HEK293 (cell line): ENCODE measurements at regions not wholly inside any gene's neighbourhood (a gene's known extent, or its start where the extent isn't known, plus 50 kb on each side); places are given as distances from the start of the nearest gene placed in this dataset.

Source experiments
- CTCF ChIA-PET: fragments of 350-600 bp; formaldehyde crosslinking; extraction: SDS; loops from one replicate; lab custom pipeline; 2021; ENCODE audit warnings: antibody characterized with exemption; lab: Yijun Ruan, JAX
- POLR2A ChIA-PET: fragments of 300-600 bp; formaldehyde crosslinking; extraction: SDS; loops from one replicate; lab custom pipeline; 2020; ENCODE audit warnings: antibody characterized with exemption, inconsistent platforms; lab: Yijun Ruan, JAX
- H3K27ac ChIP-seq: fragments of 200-500 bp; sonication (Bioruptor generic); 2 replicates; pipeline ENCODE4 v1.5.1; 2014; ENCODE audit warnings: low read depth, low read length, control low read depth, inconsistent platforms; ENCODE audit errors: extremely low read depth
- H3K36me3 ChIP-seq, 2 experiments: fragments of 200-500 bp in 1 of 2; sonication (Bioruptor generic) in 1 of 2; 1 replicate in 1 of 2; 2 replicates in 1 of 2; pipeline ENCODE4 v1.5.1; 2014 to 2017; ENCODE audit warnings: inconsistent platforms in 2 of 2, low read length in 2 of 2; ENCODE audit not compliant: control insufficient read depth in 2 of 2, insufficient read depth in 1 of 2
- H3K4me1 ChIP-seq: fragments of 200-500 bp; sonication (Bioruptor generic); 2 replicates; pipeline ENCODE4 v1.5.1; 2014; ENCODE audit warnings: mild to moderate bottlenecking, low read length, inconsistent platforms; ENCODE audit not compliant: control insufficient read depth, insufficient read depth
- H3K4me3 ChIP-seq: 2 replicates; pipeline ENCODE4 v1.5.1; 2011; ENCODE audit warnings: low read depth, mild to moderate bottlenecking, control low read depth, low read length, moderate library complexity
- H3K9me3 ChIP-seq: fragments of 200-500 bp; sonication (Bioruptor generic); 2 replicates; pipeline ENCODE4 v1.5.1; 2014; ENCODE audit warnings: low read depth, low read length, inconsistent platforms; ENCODE audit not compliant: control insufficient read depth, insufficient read depth
- KLF1 ChIP-seq: fragments of 450-650 bp; formaldehyde crosslinking; IDR thresholded peaks from 2 replicates; pipeline ENCODE4 v1.5.1; 2016; ENCODE audit warnings: missing biosample characterization, missing genetic modification characterization
- MYNN ChIP-seq: fragments of 450-650 bp; formaldehyde crosslinking; IDR thresholded peaks from 2 replicates; pipeline ENCODE4 v1.5.1; 2016; ENCODE audit warnings: missing biosample characterization, missing genetic modification characterization, borderline replicate concordance
- OSR2 ChIP-seq: fragments of 450-650 bp; formaldehyde crosslinking; IDR thresholded peaks from 2 replicates; pipeline ENCODE4 v1.5.1; 2016; ENCODE audit warnings: missing biosample characterization, missing genetic modification characterization
- REPIN1 ChIP-seq: fragments of 450-650 bp; formaldehyde crosslinking; IDR thresholded peaks from 2 replicates; pipeline ENCODE4 v1.5.1; 2017; ENCODE audit warnings: missing biosample characterization, missing genetic modification characterization, low read depth
- SALL2 ChIP-seq: fragments of 450-650 bp; formaldehyde crosslinking; IDR thresholded peaks from 2 replicates; pipeline ENCODE4 v1.5.0; 2017; ENCODE audit warnings: missing biosample characterization, mild to moderate bottlenecking, missing genetic modification characterization, borderline replicate concordance
- SP7 ChIP-seq: fragments of 450-650 bp; formaldehyde crosslinking; IDR thresholded peaks from 2 replicates; pipeline ENCODE4 v1.5.1; 2016; ENCODE audit warnings: missing biosample characterization, missing genetic modification characterization
- ZNF10 ChIP-seq: fragments of 450-650 bp; formaldehyde crosslinking; IDR thresholded peaks from 2 replicates; pipeline ENCODE4 v1.5.1; 2017; ENCODE audit warnings: missing biosample characterization, missing genetic modification characterization
- ZNF112 ChIP-seq: fragments of 450-650 bp; formaldehyde crosslinking; IDR thresholded peaks from 2 replicates; pipeline ENCODE4 v1.5.0; 2017; ENCODE audit warnings: missing biosample characterization, missing genetic modification characterization
- ZNF138 ChIP-seq: fragments of 450-650 bp; formaldehyde crosslinking; IDR thresholded peaks from 2 replicates; pipeline ENCODE4 v1.5.1; 2016; ENCODE audit warnings: missing biosample characterization, missing genetic modification characterization, borderline replicate concordance
- ZNF202 ChIP-seq: fragments of 450-650 bp; formaldehyde crosslinking; IDR thresholded peaks from 2 replicates; pipeline ENCODE4 v1.5.1; 2016; ENCODE audit warnings: missing biosample characterization, missing genetic modification characterization, borderline replicate concordance
- ZNF223 ChIP-seq: fragments of 450-650 bp; formaldehyde crosslinking; IDR thresholded peaks from 2 replicates; pipeline ENCODE4 v1.5.1; 2016; ENCODE audit warnings: missing biosample characterization, missing genetic modification characterization
- ZNF239 ChIP-seq: fragments of 450-650 bp; formaldehyde crosslinking; IDR thresholded peaks from 2 replicates; pipeline ENCODE4 v1.5.1; 2016; ENCODE audit warnings: missing biosample characterization, missing genetic modification characterization
- ZNF266 ChIP-seq: fragments of 450-650 bp; formaldehyde crosslinking; IDR thresholded peaks from 2 replicates; pipeline ENCODE4 v1.5.1; 2016; ENCODE audit warnings: missing biosample characterization, missing genetic modification characterization, low read depth
- ZNF394 ChIP-seq: fragments of 450-650 bp; formaldehyde crosslinking; IDR thresholded peaks from 2 replicates; pipeline ENCODE4 v1.5.1; 2016; ENCODE audit warnings: missing biosample characterization, missing genetic modification characterization, mild to moderate bottlenecking, moderate library complexity, borderline replicate concordance
- ZNF510 ChIP-seq: fragments of 450-650 bp; formaldehyde crosslinking; IDR thresholded peaks from 2 replicates; pipeline ENCODE4 v1.5.1; 2018; ENCODE audit warnings: mild to moderate bottlenecking, missing genetic modification characterization, missing biosample characterization; ENCODE audit not compliant: insufficient replicate concordance
- ZNF548 ChIP-seq: fragments of 450-650 bp; formaldehyde crosslinking; IDR thresholded peaks from 2 replicates; pipeline ENCODE4 v1.5.1; 2016; ENCODE audit warnings: missing biosample characterization, missing genetic modification characterization
- ZNF670 ChIP-seq: fragments of 450-650 bp; formaldehyde crosslinking; IDR thresholded peaks from 2 replicates; pipeline ENCODE4 v1.5.1; 2016; ENCODE audit warnings: missing biosample characterization, missing genetic modification characterization, low read depth
- ZNF701 ChIP-seq: fragments of 450-650 bp; formaldehyde crosslinking; IDR thresholded peaks from 2 replicates; pipeline ENCODE4 v1.5.1; 2016; ENCODE audit warnings: missing biosample characterization, missing genetic modification characterization
- ZNF837 ChIP-seq: fragments of 450-650 bp; formaldehyde crosslinking; IDR thresholded peaks from 2 replicates; pipeline ENCODE4 v1.5.1; 2016; ENCODE audit warnings: missing biosample characterization, missing genetic modification characterization
- TF ChIP-seq, protein P1 (sequence below): fragments of 450-650 bp; formaldehyde crosslinking; IDR thresholded peaks from 2 replicates; pipeline ENCODE4 v1.5.1; 2017; ENCODE audit warnings: missing biosample characterization, missing genetic modification characterization
- TF ChIP-seq, protein P2 (sequence below): fragments of 450-650 bp; formaldehyde crosslinking; IDR thresholded peaks from 2 replicates; pipeline ENCODE4 v1.5.1; 2017; ENCODE audit warnings: missing biosample characterization, missing genetic modification characterization
- TF ChIP-seq, protein P3 (sequence below): fragments of 450-650 bp; IDR thresholded peaks from 2 replicates; pipeline ENCODE4 v1.5.1; 2018; ENCODE audit warnings: missing biosample characterization, mild to moderate bottlenecking, missing genetic modification characterization

GRCh38 chr15:66646308-66646707, 55.7 kb upstream of the SMAD6 start:
- Histone ChIP-seq H3K9me3 (no peaks in the 10 kb centered on the region), H3K4me1 (no peaks in the 10 kb centered on the region; the same call in 1 of the 2 replicates), H3K36me3 (no peaks in the 10 kb centered on the region), H3K4me3 (no peak overlapping the region), H3K27ac (no peak overlapping the region)
- no peak for TF ChIP-seq ZNF239 (tag by site-specific recombination)
- TF ChIP-seq, protein P1, sequence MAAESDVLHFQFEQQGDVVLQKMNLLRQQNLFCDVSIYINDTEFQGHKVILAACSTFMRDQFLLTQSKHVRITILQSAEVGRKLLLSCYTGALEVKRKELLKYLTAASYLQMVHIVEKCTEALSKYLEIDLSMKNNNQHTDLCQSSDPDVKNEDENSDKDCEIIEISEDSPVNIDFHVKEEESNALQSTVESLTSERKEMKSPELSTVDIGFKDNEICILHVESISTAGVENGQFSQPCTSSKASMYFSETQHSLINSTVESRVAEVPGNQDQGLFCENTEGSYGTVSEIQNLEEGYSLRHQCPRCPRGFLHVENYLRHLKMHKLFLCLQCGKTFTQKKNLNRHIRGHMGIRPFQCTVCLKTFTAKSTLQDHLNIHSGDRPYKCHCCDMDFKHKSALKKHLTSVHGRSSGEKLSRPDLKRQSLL (tag by site-specific recombination), result no peak
- TF ChIP-seq, protein P2, sequence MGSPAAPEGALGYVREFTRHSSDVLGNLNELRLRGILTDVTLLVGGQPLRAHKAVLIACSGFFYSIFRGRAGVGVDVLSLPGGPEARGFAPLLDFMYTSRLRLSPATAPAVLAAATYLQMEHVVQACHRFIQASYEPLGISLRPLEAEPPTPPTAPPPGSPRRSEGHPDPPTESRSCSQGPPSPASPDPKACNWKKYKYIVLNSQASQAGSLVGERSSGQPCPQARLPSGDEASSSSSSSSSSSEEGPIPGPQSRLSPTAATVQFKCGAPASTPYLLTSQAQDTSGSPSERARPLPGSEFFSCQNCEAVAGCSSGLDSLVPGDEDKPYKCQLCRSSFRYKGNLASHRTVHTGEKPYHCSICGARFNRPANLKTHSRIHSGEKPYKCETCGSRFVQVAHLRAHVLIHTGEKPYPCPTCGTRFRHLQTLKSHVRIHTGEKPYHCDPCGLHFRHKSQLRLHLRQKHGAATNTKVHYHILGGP (tag by site-specific recombination), result no peak
- TF ChIP-seq ZNF548 (tag by site-specific recombination), result no peak
- CTCF ChIA-PET, result interaction anchor here (0.8 to 1.8 kb wide), 4 partner anchors 10 to 217 kb away, joined by 3 to 7 read pairs (median 4); no protein-coding TSS in a partner anchor
- POLR2A ChIA-PET, result interaction anchor here (0.7 to 1.1 kb wide), 2 partner anchors 52 to 56 kb away, joined by 3 to 4 read pairs; no protein-coding TSS in a partner anchor

- POLR2A ChIA-PET, result no interaction called here
- H3K4me3 ChIP-seq, result no peak overlapping the region
- H3K9me3 ChIP-seq, result no peaks in the 10 kb centered on the region
- TF ChIP-seq ZNF670 (no peak), ZNF837 (tag by site-specific recombination) (no peak), ZNF510 (tag by site-specific recombination) (no peak), ZNF701 (tag by site-specific recombination) (no peak), SP7 (no peak), MYNN (tag by site-specific recombination) (no peak), ZNF10 (no peak), ZNF138 (no peak), ZNF202 (tag by site-specific recombination) (no peak), SALL2 (no peak), ZNF394 (tag by site-specific recombination) (no peak), ZNF266 (tag by site-specific recombination) (no peak), KLF1 (tag by site-specific recombination) (no peak), OSR2 (tag by site-specific recombination) (no peak), ZNF112 (tag by site-specific recombination) (no peak), ZNF223 (tag by site-specific recombination) (no peak), REPIN1 (tag by site-specific recombination) (no peak)
- TF ChIP-seq, protein P3, sequence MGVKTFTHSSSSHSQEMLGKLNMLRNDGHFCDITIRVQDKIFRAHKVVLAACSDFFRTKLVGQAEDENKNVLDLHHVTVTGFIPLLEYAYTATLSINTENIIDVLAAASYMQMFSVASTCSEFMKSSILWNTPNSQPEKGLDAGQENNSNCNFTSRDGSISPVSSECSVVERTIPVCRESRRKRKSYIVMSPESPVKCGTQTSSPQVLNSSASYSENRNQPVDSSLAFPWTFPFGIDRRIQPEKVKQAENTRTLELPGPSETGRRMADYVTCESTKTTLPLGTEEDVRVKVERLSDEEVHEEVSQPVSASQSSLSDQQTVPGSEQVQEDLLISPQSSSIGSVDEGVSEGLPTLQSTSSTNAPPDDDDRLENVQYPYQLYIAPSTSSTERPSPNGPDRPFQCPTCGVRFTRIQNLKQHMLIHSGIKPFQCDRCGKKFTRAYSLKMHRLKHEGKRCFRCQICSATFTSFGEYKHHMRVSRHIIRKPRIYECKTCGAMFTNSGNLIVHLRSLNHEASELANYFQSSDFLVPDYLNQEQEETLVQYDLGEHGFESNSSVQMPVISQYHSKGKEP, result no peak
- H3K27ac ChIP-seq, result no peak overlapping the region
- CTCF ChIA-PET, result interaction anchor here (0.7 to 1.8 kb wide), 2 partner anchors 28 to 828 kb away, joined by 3 to 7 read pairs; no protein-coding TSS in a partner anchor
- H3K36me3 ChIP-seq, result no peaks in the 10 kb centered on the region
- no peaks in the 10 kb centered on the region; the same call in 1 of the 2 replicates for H3K4me1 ChIP-seq
Measured at GRCh38 chr15:66646799-66647198, 55.2 kb upstream of the SMAD6 start.
